NCI-H345 treated with DMSO at 0.1 percent for 48 hours (cell line): ENCODE measurements at regions not wholly inside any gene's neighbourhood (a gene's known extent, or its start where the extent isn't known, plus 50 kb on each side); places are given as distances from the start of the nearest gene placed in this dataset.
"Not testable (repeated sequence)": the region's sequence is repeated elsewhere in the genome, so short reads cannot be mapped to it uniquely, and the experiment has no call there.

Source experiments
- DNase-seq: peaks from one replicate; lab custom pipeline; 2025; ENCODE audit not compliant: unreplicated experiment; lab: John Stamatoyannopoulos, UW

GRCh38 chr2:111522231-111522768, 361.7 kb downstream of the ANAPC1 start:
- DNase-seq: no peak

GRCh38 chr2:111523009-111523408, 361.0 kb downstream of the ANAPC1 start:
- no peak for DNase-seq

GRCh38 chr2:111525026-111525425, 359.0 kb downstream of the ANAPC1 start:
- not testable (repeated sequence) for DNase-seq

- DNase-seq: not testable (repeated sequence)
These were observed 357.9 kb downstream of the ANAPC1 start for GRCh38 chr2:111526041-111526639.

- not testable (repeated sequence) for DNase-seq
These were observed 356.1 kb downstream of the ANAPC1 start for GRCh38 chr2:111527707-111528400.

- DNase-seq: not testable (repeated sequence)
These were observed 355.0 kb downstream of the ANAPC1 start for GRCh38 chr2:111529022-111529421.

GRCh38 chr2:111530239-111530965, 353.6 kb downstream of the ANAPC1 start:
- DNase-seq: not testable (repeated sequence)

GRCh38 chr2:111532682-111533556, 351.1 kb downstream of the ANAPC1 start:
- not testable (repeated sequence) for DNase-seq

- not testable (repeated sequence) for DNase-seq
These were observed 350.3 kb downstream of the ANAPC1 start for GRCh38 chr2:111533557-111534247.

- DNase-seq: no peak
These were observed 349.1 kb downstream of the ANAPC1 start for GRCh38 chr2:111534910-111535352.

GRCh38 chr2:111535404-111535803, 348.6 kb downstream of the ANAPC1 start:
- DNase-seq: no peak

- DNase-seq: no peak
These were observed 346.8 kb downstream of the ANAPC1 start for GRCh38 chr2:111537078-111537655.

- DNase-seq: not testable (repeated sequence)
These were observed 344.0 kb downstream of the ANAPC1 start for GRCh38 chr2:111539991-111540390.

- not testable (repeated sequence) for DNase-seq
These were observed 341.7 kb downstream of the ANAPC1 start for GRCh38 chr2:111542120-111542774.

- not testable (repeated sequence) for DNase-seq
These were observed 340.0 kb downstream of the ANAPC1 start for GRCh38 chr2:111544006-111544405.

- DNase-seq: not testable (repeated sequence)
These were observed 338.1 kb downstream of the ANAPC1 start for GRCh38 chr2:111545723-111546431.

- not testable (repeated sequence) for DNase-seq
These were observed 337.4 kb downstream of the ANAPC1 start for GRCh38 chr2:111546578-111546977.

GRCh38 chr2:111549174-111549573, 334.8 kb downstream of the ANAPC1 start:
- DNase-seq: not testable (repeated sequence)
